PFSK-1 (cell line): ENCODE measurements at regions not wholly inside any gene's neighbourhood (a gene's known extent, or its start where the extent isn't known, plus 50 kb on each side); places are given as distances from the start of the nearest gene placed in this dataset.

Experiments
- FOXP2 ChIP-seq: optimal IDR thresholded peaks from 2 replicates; pipeline ENCODE3; 2011; ENCODE audit warnings: borderline replicate concordance, control low read depth, inconsistent platforms; ENCODE audit not compliant: insufficient read depth; ENCODE audit errors: extremely low read length, extremely low read depth
- POLR2AphosphoS5 ChIP-seq: IDR thresholded peaks from 2 replicates; pipeline ENCODE4 v1.6.1; 2012; ENCODE audit warnings: low read depth, mild to moderate bottlenecking, control low read depth, low read length, moderate library complexity
- SIN3A ChIP-seq: IDR thresholded peaks from 2 replicates; pipeline ENCODE4 v1.6.1; 2012; ENCODE audit warnings: mild to moderate bottlenecking, low read length, moderate library complexity, borderline replicate concordance; ENCODE audit not compliant: insufficient read depth
- TAF1 ChIP-seq: IDR thresholded peaks from 2 replicates; pipeline ENCODE4 v1.6.1; 2012; ENCODE audit warnings: low read length, control low read depth, borderline replicate concordance; ENCODE audit not compliant: insufficient read depth
- TF ChIP-seq, protein P1 (sequence below), 2 experiments: IDR thresholded peaks; 2 replicates each; pipeline versions ENCODE4 v1.6.1 to v1.8.0; 2011 to 2012; ENCODE audit warnings: low read depth in 2 of 2, low read length in 2 of 2, control low read depth in 1 of 2, inconsistent platforms in 1 of 2, mild to moderate bottlenecking in 1 of 2, moderate library complexity in 1 of 2; ENCODE audit not compliant: insufficient read depth in 1 of 2

DNA sequence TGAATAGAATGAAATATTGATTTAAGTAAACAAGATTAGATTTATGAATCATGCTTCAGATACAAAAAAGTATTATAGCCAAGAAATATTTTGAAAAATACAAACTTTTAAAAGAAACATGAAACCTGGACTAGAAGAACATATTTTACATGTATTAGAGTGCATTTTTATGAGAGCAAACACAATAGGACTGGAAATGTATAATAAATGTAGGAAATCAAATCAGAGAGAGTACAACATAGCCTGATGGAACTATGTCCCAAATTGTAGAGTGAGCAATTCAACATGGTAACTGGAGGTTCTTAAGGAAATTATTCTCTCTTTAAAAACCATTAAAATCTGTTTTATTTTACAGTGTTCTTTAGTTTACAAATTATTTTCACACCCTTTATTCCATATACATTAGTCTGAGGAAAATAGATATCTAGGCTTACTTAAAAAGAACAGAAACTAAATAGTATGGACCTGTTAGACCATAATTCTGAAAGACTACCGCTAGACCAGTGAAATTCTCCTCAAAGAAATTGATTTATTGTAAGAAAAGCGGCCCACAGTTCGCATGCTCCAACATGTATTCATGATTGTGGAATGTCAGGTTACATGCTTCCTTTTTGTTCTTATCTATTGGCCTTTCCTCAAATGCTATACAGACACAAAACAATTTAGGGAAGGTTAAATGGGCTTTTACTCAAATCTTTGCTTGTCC, 1526.5 kb upstream of the SLC10A2 start:
- TF ChIP-seq TAF1 (no peak), FOXP2 (no peak), POLR2AphosphoS5 (no peak), SIN3A (no peak)
- TF ChIP-seq, protein P1, sequence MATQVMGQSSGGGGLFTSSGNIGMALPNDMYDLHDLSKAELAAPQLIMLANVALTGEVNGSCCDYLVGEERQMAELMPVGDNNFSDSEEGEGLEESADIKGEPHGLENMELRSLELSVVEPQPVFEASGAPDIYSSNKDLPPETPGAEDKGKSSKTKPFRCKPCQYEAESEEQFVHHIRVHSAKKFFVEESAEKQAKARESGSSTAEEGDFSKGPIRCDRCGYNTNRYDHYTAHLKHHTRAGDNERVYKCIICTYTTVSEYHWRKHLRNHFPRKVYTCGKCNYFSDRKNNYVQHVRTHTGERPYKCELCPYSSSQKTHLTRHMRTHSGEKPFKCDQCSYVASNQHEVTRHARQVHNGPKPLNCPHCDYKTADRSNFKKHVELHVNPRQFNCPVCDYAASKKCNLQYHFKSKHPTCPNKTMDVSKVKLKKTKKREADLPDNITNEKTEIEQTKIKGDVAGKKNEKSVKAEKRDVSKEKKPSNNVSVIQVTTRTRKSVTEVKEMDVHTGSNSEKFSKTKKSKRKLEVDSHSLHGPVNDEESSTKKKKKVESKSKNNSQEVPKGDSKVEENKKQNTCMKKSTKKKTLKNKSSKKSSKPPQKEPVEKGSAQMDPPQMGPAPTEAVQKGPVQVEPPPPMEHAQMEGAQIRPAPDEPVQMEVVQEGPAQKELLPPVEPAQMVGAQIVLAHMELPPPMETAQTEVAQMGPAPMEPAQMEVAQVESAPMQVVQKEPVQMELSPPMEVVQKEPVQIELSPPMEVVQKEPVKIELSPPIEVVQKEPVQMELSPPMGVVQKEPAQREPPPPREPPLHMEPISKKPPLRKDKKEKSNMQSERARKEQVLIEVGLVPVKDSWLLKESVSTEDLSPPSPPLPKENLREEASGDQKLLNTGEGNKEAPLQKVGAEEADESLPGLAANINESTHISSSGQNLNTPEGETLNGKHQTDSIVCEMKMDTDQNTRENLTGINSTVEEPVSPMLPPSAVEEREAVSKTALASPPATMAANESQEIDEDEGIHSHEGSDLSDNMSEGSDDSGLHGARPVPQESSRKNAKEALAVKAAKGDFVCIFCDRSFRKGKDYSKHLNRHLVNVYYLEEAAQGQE (IDR thresholded peaks at IDR 0.05; ENCODE audit: insufficient read depth in 1 of 2, low read depth in 2 of 2, low read length in 2 of 2) = no peak

DNA sequence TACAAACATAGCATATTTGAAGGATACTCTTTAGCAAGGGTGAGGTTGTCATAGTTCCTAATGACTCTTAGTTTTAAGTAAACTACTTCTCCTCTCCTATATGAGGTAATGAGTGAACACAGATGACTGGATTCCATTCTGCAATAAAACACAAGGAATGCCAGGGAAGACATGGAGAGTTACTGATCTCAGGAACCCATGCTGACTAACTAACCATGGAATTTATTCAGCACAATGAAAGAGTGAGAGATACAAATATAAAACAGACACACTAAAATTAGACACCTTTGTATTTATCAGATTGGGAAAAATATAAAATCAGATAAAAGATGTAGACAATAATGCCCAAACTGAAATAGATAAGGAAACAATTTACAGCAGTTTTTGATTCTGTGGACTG, 1525.9 kb upstream of the SLC10A2 start:
- no peak for TF ChIP-seq TAF1
- TF ChIP-seq SIN3A = no peak
- no peak for TF ChIP-seq FOXP2
- TF ChIP-seq, protein P1 (IDR thresholded peaks at IDR 0.05; ENCODE audit: insufficient read depth in 1 of 2, low read depth in 2 of 2, low read length in 2 of 2) = no peak
- TF ChIP-seq POLR2AphosphoS5 = no peak

DNA sequence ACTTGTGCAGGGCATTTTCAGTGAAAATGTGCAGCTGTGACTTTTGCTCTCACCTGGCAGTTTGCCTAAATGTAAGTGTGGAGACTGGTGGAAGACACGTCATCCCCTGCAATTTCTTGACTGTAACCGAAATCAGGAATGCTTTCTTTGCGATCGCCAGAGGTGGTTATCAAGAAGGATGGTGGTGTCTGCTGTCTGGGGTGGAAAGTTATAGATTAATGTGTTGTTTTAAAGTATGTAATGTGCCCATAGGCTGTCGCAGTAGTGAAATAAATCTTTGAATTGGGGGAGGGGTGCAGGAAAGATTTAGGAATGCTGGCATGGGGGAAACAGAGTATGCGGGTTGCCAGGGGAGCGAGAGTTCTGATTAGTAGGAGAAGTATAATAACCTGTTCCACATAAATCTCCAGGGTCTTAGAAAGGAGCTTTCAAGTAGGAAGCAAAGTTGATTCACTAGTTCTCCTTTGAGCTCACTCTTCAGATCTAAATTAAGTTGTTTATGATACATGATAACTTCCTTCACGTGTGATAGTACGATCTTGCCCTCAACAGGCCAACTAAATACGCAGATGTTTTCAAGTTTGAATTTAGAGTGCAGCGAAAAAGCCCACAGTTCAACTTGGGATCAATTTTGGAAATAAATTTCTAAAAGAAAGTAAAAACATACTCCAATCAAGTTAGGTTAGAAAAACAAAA, 1520.0 kb upstream of the SLC10A2 start:
- TF ChIP-seq FOXP2 = no peak
- TF ChIP-seq POLR2AphosphoS5 = no peak
- no peak for TF ChIP-seq SIN3A
- TF ChIP-seq TAF1 = no peak
- TF ChIP-seq, protein P1 (IDR thresholded peaks at IDR 0.05; ENCODE audit: insufficient read depth in 1 of 2, low read depth in 2 of 2, low read length in 2 of 2) = no peak

DNA sequence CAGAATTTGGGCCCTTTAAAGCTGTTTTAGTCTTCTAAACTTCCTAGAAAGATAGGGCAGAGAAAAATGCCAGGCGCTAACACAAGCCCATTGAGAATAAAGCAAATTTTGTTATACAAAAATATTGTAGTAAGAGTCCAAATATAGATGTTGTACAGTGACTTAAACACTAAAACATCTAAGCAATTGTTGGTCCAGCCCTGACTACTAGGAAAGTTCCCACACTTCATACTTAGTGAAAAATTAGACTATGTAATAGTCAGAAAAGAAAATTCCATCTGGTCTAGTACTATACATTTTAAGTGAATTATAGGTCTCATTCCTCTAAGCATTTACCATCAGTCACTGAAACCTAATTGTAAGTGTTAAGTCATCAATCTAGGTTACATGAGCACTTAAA, 1518.3 kb upstream of the SLC10A2 start:
- TF ChIP-seq FOXP2 (no peak), TAF1 (no peak), POLR2AphosphoS5 (no peak), SIN3A (no peak)
- TF ChIP-seq, protein P1 (IDR thresholded peaks at IDR 0.05; ENCODE audit: insufficient read depth in 1 of 2, low read depth in 2 of 2, low read length in 2 of 2) = no peak
